GM12874 (cell line): ENCODE measurements at regions not wholly inside any gene's neighbourhood (a gene's known extent, or its start where the extent isn't known, plus 50 kb on each side); places are given as distances from the start of the nearest gene placed in this dataset.

Source experiments
- CTCF ChIP-seq: IDR thresholded peaks from 2 replicates; pipeline ENCODE4 v1.5.1; 2011; ENCODE audit warnings: low read depth, mild to moderate bottlenecking, control low read depth, low read length, moderate library complexity; ENCODE audit not compliant: insufficient read depth

- TF ChIP-seq CTCF: no peak
These were observed 1161.4 kb downstream of the IGSF11 start for GRCh38 chr3:117873249-117873600.

DNA sequence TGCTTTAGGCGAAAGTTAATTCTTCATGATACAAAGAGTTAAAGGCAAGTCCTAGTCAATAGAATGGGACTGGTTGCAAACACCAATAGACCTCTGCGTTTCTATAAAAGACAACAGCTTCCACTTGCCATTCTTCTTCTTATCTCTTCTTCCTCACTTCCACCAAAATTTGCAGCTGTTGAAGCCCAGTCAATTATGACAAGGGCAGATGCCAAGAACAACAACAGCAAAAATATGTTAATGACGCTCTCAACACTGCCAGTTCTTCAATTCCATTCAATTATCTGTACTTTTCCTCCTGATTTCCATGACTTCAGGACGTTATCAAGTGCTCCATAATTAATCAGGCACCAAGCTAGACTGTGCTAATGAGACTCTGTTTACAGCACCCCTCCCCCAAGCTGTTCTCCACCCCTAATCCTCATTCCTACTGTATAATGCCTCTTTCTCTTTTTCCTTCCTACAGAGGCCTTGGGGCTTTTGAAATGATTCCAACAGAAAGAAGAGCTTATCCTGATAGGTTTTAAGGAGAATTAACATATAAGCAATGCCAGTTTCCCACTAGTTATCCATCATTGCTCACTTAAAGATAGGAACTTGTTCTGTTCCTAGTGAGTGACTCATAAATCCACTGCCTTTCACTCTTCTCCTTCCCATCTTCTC, 1160.5 kb downstream of the IGSF11 start:
- TF ChIP-seq CTCF: no peak

DNA sequence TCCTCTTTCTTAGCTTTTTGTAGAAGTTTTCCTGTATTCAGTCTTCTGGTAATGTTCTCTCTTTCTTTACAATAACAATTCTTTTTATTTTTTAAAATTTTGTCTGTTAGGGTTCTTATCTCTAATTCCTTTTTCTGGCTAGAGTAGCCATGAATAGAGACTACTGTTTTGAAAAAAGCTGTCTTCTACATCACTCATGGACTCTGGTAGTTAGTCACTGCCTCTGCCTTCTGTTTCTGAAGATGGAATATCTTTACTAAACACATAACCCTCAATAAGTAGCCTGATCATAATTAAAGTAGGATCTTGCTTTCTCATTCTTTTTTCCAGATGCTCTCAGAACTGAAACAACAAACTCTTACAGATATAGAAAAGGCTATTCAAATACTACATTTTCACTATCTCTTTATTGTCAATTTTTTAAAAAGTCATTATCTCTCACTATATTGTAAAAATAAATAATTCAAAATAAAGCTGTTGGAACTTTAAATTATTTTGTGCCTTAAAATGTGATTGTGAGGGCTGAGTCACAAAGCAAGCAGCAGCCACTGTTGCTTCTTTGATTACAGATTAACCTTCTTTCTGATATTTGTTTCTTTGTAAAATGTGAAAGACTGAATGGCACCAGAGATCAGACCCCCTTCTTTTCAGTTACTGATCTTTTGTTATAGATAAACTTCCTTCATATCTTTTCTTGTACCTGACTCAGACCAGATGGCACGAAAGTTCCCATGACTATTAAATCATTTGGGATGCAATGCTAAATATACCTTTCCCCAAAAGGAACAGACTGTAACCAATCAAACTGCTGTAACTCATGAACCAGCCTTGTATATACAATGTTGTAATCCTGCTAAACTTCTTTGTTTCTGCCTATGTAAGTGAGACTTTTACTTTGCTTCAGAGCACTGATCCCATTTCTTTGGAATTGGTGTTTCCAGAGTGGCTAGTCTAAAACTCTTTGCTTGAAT, 1159.5 kb downstream of the IGSF11 start:
- TF ChIP-seq CTCF: no peak

GRCh38 chr3:117875887-117876286, 1158.8 kb downstream of the IGSF11 start:
- TF ChIP-seq CTCF: no peak

- TF ChIP-seq CTCF: no peak
These were observed 1154.0 kb downstream of the IGSF11 start for GRCh38 chr3:117880638-117881037.

DNA sequence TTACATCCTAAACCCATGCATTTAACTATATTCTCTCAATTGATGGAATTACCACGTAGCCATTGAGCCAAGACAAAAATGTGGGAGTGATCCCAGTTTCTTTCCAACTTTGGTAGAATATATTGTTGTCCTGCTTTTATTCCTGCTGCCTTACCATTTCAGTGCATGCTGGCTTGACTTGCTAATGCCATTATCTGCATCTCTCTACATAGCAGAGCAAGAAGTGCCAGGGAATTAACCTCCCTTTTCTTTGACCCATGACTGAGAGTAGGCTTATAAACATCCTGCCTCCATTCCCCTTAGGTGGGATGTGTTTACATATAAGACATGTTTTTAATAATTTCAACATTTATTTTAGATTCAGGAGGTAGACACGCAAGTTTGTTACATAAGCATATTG, 1153.4 kb downstream of the IGSF11 start:
- no peak for TF ChIP-seq CTCF

DNA sequence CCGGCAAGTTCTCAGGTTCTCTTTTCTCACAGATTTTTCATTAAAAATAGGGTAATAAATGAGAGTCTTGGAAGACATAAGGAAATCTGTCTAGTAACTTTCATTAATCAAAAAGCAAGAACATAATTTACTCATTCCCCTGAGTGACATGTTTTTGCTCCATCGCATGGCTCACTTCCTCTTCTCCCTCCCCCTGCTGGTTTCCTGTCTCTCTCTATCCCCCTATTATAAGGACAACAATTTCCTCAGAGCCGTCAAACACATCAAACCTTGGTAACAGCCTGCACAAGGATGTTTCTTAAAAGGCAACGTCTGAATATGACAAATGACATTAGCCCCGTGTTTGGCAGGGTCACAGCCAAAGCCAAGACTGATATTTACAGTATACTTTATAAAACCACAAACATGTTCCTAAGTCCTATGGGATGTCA, 1149.6 kb downstream of the IGSF11 start:
- TF ChIP-seq CTCF: no peak
